Activated CD4-positive, alpha-beta T cell treated with anti-CD3 and anti-CD28 coated beads, Interleukin-2, amount 10 ng/mL, durations not matched to agents 24 days and 14 days (primary cell): ENCODE measurements at regions not wholly inside any gene's neighbourhood (a gene's known extent, or its start where the extent isn't known, plus 50 kb on each side); places are given as distances from the start of the nearest gene placed in this dataset.

ENCODE experiments used
- DNase-seq: peaks from one replicate; pipeline ENCODE4 v3.0.0; 2022
- H3K27ac Mint-ChIP-seq: one replicate; pipeline ENCODE4 v1.8.0; 2022; ENCODE audit warnings: mild to moderate bottlenecking, mixed read lengths
- H3K27me3 Mint-ChIP-seq: one replicate; pipeline ENCODE4 v1.8.0; 2022; ENCODE audit warnings: mixed read lengths
- H3K36me3 Mint-ChIP-seq: one replicate; pipeline ENCODE4 v1.8.0; 2022; ENCODE audit warnings: low read depth, mild to moderate bottlenecking, mixed read lengths
- H3K4me1 Mint-ChIP-seq: one replicate; pipeline ENCODE4 v1.8.0; 2021; ENCODE audit warnings: mixed read lengths
- H3K4me3 Mint-ChIP-seq: one replicate; pipeline ENCODE4 v1.8.0; 2022; ENCODE audit warnings: mild to moderate bottlenecking, moderate library complexity, mixed read lengths
- H3K9me3 Mint-ChIP-seq: one replicate; pipeline ENCODE4 v1.8.0; 2021; ENCODE audit warnings: mixed read lengths
- intact Hi-C: fragments of 100-400 bp; cut with micrococcal nuclease; formaldehyde crosslinking; loops from one replicate; pipeline ENCODE4 v1.15.1; 2023

DNA sequence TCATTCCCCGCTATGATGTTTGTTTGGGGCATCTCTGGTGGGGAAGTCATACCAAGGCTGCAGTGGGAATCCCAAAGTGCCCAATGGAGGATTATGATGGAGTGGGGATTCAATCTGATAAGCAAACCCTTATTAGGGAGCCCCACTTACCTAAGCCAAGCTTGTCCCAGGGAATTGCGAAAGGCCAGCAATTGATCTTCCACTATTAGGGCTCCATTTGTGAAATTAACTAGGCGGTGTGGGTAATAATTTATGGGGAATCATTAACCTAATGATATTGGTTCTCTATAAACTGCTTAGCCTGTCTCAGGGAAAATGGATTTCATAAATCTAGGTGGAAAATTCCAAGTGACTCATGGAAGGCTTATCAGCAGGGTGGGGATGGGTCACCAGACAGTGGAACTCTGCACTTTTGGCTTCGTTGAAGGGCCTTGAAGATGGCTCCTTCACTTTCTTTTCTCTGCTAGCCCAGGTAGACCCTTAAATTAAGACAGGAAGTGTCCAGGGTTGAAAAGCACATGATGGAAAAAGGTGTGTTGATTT, 113.0 kb upstream of the WSCD2 start:
- Mint-ChIP-seq H3K27me3 (peaks cover 7% of the 10 kb centered on the region), H3K9me3 (no peaks in the 10 kb centered on the region), H3K27ac (no peak overlapping the region), H3K4me1 (no peaks in the 10 kb centered on the region), H3K4me3 (no peak overlapping the region), H3K36me3 (no peaks in the 10 kb centered on the region)
- intact Hi-C loops: no loop called here
- no peak for DNase-seq

DNA sequence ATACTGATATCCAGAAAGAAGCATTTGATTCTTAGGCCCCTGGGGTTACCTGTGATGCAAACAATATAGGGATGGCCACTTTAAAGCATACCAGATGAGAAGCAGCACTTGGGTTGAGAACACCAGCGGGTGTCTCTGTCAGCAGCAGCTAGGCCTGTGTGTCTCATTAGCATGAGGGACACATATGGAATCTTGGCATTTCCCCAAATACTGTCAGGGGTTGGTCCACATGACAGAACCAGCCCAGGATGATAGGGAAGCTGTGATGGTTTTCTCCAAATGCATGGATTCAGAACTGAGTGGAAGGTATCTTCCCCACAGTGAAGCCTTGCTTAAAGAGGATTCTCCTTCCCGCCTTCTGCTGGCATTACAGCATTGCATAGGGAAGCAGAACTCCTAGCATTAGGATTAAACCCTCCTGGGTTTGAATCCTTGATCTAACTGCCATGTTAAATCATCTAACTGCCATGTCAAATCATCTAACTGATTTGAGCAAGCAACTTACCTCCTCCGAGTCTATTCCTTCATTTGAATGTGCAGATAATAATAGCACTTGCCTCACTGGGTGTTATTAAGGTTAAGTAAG, 111.5 kb upstream of the WSCD2 start:
- intact Hi-C loops: no loop called here
- H3K4me1 Mint-ChIP-seq: no peaks in the 10 kb centered on the region
- no peaks in the 10 kb centered on the region for H3K36me3 Mint-ChIP-seq
- H3K27me3 Mint-ChIP-seq: peaks cover 6% of the 10 kb centered on the region
- H3K4me3 Mint-ChIP-seq: no peak overlapping the region
- DNase-seq: no peak
- no peaks in the 10 kb centered on the region for H3K9me3 Mint-ChIP-seq
- H3K27ac Mint-ChIP-seq: no peak overlapping the region

DNA sequence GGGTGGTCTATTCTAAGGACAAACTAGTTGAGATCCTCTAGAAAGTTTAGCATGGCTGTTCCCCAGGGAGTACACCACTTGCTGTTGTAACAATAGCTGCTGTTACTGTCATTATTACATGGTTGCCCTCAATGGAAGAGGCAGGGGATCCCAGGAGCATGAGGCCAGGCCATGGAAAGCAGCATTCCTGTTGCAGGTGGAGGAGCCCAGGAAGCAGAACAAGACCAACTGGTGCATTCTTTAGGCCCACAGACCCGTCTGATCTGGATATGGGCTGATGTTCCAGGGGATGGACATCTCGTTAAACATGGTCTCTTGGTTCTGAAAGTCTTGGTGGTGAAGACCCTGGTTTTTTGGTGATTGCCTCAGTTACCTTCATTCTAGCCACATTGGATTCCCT, 109.2 kb upstream of the WSCD2 start:
- H3K9me3 Mint-ChIP-seq: no peaks in the 10 kb centered on the region
- H3K27me3 Mint-ChIP-seq: no peaks in the 10 kb centered on the region
- no peaks in the 10 kb centered on the region for H3K4me1 Mint-ChIP-seq
- H3K4me3 Mint-ChIP-seq: no peak overlapping the region
- DNase-seq: no peak
- intact Hi-C loops: no loop called here
- H3K36me3 Mint-ChIP-seq: no peaks in the 10 kb centered on the region
- H3K27ac Mint-ChIP-seq: no peak overlapping the region

DNA sequence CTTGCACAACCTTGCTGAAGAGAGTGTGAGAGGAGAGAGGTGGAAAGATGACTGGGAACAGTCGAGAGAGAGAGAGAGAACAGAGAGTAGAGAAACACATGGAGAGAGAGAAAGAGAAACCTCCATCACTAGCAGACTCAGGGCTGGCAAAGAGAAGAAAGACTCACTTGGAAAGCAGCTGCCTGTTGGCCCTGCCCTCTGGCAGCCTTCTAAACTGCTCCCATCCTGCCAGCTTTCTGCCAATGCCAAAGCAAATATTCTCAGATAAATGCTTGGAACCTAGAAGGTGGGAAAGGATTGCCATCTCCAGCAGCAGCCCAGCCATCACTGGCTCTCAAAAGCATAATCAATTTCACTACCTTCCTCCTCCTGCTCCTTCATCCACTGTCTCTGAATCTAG, 107.9 kb upstream of the WSCD2 start:
- intact Hi-C loops: no loop called here
- DNase-seq: no peak
- no peaks in the 10 kb centered on the region for H3K4me1 Mint-ChIP-seq
- H3K4me3 Mint-ChIP-seq: no peak overlapping the region
- H3K27ac Mint-ChIP-seq: no peak overlapping the region
- H3K27me3 Mint-ChIP-seq: no peaks in the 10 kb centered on the region
- no peaks in the 10 kb centered on the region for H3K9me3 Mint-ChIP-seq
- no peaks in the 10 kb centered on the region for H3K36me3 Mint-ChIP-seq

DNA sequence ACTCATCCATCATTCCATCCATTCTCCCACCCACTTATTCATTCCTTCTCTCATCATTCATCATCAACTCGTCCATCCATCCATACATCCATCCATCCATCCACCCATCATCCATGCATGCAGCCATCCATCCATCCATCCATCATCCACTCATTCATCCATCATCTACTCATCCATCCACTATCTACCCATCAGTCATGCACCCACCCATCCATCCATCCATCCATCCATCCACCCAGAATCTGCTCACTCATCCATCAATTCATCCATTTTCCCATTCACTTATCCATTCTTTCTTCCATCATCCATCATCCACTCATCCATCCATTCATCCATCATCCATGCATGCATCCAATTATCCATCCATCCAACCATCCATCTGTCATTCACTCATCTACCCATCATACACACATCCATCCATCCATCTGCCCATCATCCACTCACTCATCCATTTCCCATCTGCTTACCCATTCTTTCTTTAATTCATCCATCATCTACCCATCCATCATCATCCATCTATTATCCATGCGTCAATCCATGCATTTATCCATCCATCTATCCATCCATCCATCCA, 107.1 kb upstream of the WSCD2 start:
- intact Hi-C loops: no loop called here
- Mint-ChIP-seq H3K27ac (no peak overlapping the region), H3K4me1 (no peaks in the 10 kb centered on the region), H3K36me3 (no peaks in the 10 kb centered on the region), H3K9me3 (no peaks in the 10 kb centered on the region), H3K27me3 (no peaks in the 10 kb centered on the region), H3K4me3 (no peak overlapping the region)
- no peak for DNase-seq

DNA sequence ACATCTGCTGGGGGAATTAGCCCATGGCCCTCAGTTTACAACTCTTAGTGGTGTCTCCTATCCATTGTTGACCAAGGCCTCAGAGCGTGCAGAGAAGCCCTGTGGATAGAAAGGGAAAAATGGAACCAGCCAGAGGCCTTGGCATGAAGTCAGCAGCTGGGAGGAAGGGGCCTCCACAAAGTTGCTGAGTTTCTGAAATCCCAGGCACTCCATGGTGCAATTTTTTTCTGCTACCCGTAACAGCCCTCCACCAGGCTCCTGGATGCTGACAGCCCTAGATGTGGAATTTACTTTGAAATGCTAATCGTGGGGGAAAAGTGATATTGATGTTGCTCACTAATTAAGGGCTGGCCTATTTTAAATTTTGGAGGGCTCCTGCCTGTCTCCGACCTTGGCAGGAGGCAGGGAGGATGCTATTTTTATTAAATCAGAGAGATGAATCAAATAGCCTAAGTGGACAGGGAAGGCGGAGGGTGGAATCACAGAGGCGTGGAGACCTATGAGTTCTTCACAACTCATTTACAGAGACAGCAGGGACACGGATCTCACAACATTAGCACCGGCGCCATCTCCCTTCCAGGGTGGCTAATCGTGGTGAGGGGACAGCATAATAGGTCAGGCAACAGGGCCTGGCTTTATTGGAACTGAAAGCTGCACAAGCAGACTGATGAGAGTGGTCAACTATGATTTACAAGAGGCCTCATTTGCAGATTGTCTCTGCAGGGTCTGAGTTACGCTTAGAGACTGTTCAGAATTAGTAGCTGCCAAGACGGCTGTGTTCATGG, 99.8 kb upstream of the WSCD2 start:
- no peak overlapping the region for H3K4me3 Mint-ChIP-seq
- no peak overlapping the region for H3K27ac Mint-ChIP-seq
- no peaks in the 10 kb centered on the region for H3K4me1 Mint-ChIP-seq
- intact Hi-C loops: no loop called here
- no peaks in the 10 kb centered on the region for H3K36me3 Mint-ChIP-seq
- no peaks in the 10 kb centered on the region for H3K9me3 Mint-ChIP-seq
- no peak for DNase-seq
- peaks cover 5% of the 10 kb centered on the region for H3K27me3 Mint-ChIP-seq

DNA sequence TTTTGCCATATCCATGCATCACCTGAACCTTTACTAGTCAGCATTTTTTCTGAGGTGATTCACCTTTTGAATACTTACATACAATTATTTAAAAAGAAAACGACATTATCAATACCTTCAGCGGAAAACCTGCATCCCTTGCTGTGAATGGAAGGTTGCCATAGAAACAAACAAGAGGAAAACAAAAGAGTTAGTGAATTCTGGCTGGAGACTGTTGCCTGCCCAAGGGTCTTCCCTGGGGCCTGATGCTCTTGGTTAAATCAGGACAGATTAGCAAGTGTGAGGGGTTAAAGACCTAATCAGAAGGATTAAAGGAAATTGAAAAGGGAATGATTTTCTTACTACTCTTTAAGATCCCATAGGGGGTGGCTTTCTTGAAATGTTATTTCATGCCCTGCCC, 96.0 kb upstream of the WSCD2 start:
- Mint-ChIP-seq H3K4me3 (no peak overlapping the region), H3K36me3 (no peaks in the 10 kb centered on the region), H3K27ac (no peak overlapping the region), H3K4me1 (no peaks in the 10 kb centered on the region), H3K27me3 (peaks cover 2% of the 10 kb centered on the region), H3K9me3 (no peaks in the 10 kb centered on the region)
- DNase-seq: no peak
- intact Hi-C loops: no loop called here

DNA sequence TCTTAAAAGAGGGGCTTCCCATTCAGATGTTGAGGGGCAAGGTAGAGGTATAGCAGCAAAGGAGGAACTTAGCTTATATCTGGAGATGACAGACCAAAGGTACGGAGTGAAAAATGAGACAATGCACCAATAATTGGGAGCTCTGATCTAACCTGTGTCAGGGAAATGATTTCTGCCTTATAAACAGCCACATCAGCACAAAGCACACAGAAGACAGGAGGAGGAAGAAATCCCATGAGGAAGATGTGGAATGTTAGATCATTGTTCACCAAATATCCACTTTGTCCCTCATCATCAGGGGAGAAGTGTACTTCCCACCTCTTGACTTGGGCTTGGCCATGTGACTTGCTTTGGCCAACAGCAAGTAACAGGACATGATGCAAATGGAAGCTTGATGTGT, 93.7 kb upstream of the WSCD2 start:
- no peak for DNase-seq
- Mint-ChIP-seq H3K4me3 (no peak overlapping the region), H3K4me1 (no peaks in the 10 kb centered on the region), H3K27me3 (no peaks in the 10 kb centered on the region), H3K27ac (no peak overlapping the region), H3K36me3 (no peaks in the 10 kb centered on the region), H3K9me3 (no peaks in the 10 kb centered on the region)
- intact Hi-C loops: no loop called here

DNA sequence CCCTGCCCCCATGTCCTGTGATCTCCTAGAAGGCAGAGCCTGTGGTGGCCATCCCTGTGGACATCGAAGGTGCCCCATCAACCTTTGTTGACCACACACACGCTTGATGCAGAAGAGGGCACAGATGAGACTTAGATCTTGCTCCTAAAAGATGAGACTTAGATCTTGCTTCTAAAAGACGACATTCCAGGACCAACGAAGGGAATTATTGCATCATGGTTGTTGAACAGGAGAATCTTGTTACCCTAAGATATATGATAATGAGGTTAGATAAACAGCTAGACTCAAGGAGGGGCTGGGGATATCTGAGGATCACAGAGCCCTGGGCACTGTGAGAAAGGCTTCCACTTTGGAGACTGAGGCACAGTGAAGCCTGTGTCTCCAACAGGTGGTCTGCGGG, 91.1 kb upstream of the WSCD2 start:
- DNase-seq: no peak
- intact Hi-C loops: no loop called here
- H3K36me3 Mint-ChIP-seq: no peaks in the 10 kb centered on the region
- H3K4me3 Mint-ChIP-seq: no peak overlapping the region
- no peak overlapping the region for H3K27ac Mint-ChIP-seq
- no peaks in the 10 kb centered on the region for H3K27me3 Mint-ChIP-seq
- no peaks in the 10 kb centered on the region for H3K4me1 Mint-ChIP-seq
- H3K9me3 Mint-ChIP-seq: no peaks in the 10 kb centered on the region

DNA sequence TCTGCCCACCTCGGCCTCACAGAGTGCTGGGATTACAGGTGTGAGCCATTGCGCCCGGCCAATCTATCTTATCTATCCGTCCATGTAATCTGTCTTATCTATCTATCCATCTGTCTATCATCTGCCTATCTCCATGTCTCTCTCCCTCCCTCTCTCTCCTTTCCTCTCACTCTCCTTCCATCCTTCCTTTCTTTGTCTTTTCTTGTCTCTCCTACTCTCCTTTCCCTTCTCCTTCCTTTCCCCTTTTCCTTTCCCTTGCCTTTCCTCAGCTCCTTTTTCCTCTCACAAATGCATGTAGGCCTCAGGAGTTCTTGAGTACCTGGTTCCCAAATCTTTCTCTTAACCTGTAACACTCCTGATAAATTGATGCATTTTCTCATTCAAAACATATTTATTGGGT, 89.3 kb upstream of the WSCD2 start:
- Mint-ChIP-seq H3K27ac (no peak overlapping the region), H3K9me3 (no peaks in the 10 kb centered on the region), H3K36me3 (no peaks in the 10 kb centered on the region), H3K4me1 (no peaks in the 10 kb centered on the region), H3K4me3 (no peak overlapping the region), H3K27me3 (no peaks in the 10 kb centered on the region)
- DNase-seq: no peak
- intact Hi-C loops: no loop called here

DNA sequence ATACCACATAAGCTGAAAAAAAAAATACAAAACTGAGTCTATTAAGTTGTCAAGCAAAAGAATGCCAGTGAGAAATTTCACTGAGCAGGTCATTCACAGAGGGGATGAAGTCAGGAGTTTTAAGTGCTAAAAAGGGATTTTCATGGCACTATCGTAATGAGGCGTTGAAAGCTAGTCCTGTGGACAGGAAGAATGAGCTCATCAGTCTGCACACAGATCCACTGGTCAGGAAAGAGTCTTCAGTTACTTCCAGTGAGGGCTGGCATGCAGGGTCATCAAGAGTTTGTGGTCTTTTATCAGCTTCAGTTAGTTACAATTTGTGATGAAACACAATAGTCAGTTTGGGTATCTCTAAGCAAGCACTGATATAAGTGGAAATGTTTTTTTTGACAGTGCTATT, 88.1 kb upstream of the WSCD2 start:
- no peaks in the 10 kb centered on the region for H3K36me3 Mint-ChIP-seq
- H3K9me3 Mint-ChIP-seq: no peaks in the 10 kb centered on the region
- intact Hi-C loops: no loop called here
- no peak overlapping the region for H3K4me3 Mint-ChIP-seq
- H3K4me1 Mint-ChIP-seq: no peaks in the 10 kb centered on the region
- H3K27me3 Mint-ChIP-seq: peaks cover 3% of the 10 kb centered on the region
- no peak for DNase-seq
- no peak overlapping the region for H3K27ac Mint-ChIP-seq

DNA sequence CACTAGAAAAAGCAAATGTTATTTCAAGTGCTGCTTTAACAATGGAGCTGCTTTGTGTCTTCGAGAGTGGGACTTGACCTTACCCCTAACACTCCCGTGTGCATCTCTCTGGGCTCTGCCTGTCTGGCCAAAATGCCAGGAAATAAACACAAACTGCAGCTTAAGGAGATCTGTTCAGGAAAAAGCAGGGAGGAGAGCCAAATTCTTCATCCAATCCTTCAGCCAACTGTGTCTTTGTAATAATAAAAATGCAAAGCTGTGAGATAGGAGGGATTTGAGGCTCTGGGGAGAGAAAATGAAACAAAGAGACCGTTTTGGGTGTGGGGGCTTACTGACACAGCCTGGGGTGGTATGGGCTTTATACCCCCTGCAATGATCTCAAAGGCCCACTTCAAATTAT, 85.8 kb upstream of the WSCD2 start:
- intact Hi-C loops: no loop called here
- Mint-ChIP-seq H3K36me3 (no peaks in the 10 kb centered on the region), H3K4me1 (peaks cover 2% of the 10 kb centered on the region), H3K27me3 (peaks cover 3% of the 10 kb centered on the region), H3K4me3 (no peak overlapping the region), H3K9me3 (no peaks in the 10 kb centered on the region), H3K27ac (no peak overlapping the region)
- no peak for DNase-seq

DNA sequence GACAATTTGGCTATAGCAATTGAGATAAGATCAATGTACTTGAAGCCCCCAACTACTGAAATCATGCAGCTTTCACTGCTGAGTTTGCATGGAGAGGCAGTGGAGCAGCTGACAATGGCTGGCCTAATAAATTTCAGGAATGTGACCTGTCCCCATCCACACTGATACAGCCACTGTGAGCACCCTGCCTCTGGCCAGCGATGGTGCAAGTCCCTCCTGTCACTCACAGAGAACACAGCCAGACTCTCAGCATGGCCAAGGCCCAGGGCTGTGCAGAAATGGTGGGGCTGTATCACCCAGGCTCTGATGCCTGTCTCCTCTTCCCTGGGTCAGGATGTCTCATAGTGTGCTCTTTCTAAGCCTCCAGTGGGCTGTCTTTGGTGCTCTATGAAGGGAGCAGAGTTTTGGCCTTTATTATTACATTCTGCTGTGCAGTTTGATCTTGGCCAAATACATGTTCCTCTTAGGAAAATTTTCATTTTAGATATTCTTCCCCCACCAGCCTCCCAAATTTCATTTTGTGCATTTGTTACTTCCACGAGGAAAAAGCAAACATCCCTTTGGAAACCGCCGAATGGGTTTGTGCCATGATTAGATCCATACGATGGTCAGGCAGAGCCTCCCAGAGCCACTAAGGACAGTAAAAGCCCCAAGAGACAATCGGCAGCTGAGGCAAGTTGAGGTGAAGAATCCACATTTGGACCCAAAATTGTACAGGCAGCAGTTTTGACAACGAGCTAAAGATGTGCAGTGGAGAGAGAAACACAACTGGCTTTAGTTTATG, 85.1 kb upstream of the WSCD2 start:
- Mint-ChIP-seq H3K4me3 (no peak overlapping the region), H3K27me3 (peaks cover 3% of the 10 kb centered on the region), H3K36me3 (no peaks in the 10 kb centered on the region), H3K9me3 (no peaks in the 10 kb centered on the region), H3K4me1 (peaks cover 2% of the 10 kb centered on the region), H3K27ac (no peak overlapping the region)
- intact Hi-C loops: no loop called here
- no peak for DNase-seq

DNA sequence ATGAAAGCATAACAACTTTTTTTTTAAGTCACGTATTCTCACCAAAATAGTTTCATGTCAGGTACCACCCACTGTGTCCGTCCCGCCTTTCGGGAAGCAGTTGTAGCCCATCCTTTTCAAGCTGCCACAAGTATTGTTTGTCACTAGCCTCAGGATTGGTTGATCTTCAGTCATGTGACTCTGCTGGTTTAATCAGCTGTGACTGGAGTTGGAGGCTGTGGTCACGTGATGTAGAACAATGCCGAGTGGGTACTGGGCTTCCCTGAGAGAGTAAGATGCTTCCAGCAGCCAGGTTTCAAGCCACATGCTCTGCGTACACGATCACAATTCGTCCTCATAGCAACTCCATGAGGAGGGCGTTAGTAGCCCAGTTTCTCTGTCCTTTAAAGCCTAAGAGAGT, 83.0 kb upstream of the WSCD2 start:
- peaks cover 2% of the 10 kb centered on the region for H3K4me1 Mint-ChIP-seq
- intact Hi-C loops: no loop called here
- H3K4me3 Mint-ChIP-seq: no peak overlapping the region
- H3K9me3 Mint-ChIP-seq: no peaks in the 10 kb centered on the region
- no peaks in the 10 kb centered on the region for H3K36me3 Mint-ChIP-seq
- H3K27me3 Mint-ChIP-seq: peaks cover 6% of the 10 kb centered on the region
- H3K27ac Mint-ChIP-seq: no peak overlapping the region
- no peak for DNase-seq
